DMS 273 (cell line): ENCODE measurements at regions not wholly inside any gene's neighbourhood (a gene's known extent, or its start where the extent isn't known, plus 50 kb on each side); places are given as distances from the start of the nearest gene placed in this dataset.

Experiments used
- DNase-seq: peaks from one replicate; lab custom pipeline; 2025; ENCODE audit not compliant: unreplicated experiment; lab: John Stamatoyannopoulos, UW

DNA sequence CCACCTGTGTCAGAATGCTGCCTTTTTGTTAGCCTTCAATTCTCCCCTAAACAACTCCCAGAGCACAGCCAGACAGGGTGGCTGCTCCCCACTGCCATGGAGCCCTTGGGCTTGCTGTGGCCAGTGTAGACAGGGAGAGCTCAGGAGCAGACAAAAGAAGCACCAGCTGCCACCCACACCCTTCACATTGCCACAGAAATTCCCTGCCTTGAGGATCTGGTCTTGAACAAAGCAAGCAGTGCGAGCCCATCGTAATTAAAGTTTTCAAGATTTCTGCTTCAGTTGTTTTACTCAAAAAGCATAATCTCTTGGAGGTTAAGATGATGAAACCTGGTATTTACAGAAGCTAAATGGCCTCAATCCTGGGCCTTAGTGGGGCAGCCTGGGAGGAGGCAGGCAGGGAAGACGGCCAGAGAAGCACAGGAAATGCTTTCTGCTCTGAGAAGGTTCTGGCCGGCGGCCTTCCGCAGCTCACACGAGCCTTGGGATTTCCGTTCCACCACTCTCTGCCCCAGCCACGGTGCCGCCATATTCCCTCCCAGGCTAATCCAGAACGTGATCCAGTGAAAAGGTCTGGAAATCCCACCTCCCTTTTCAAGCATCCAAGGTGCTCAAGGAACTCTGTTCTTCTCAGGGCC is 535.2 kb downstream of the BCL11B start:
- no peak for DNase-seq

GRCh38 chr14:98741523-98741922 is 530.5 kb downstream of the BCL11B start:
- DNase-seq: no peak

GRCh38 chr14:98742001-98742400 is 530.0 kb downstream of the BCL11B start:
- no peak for DNase-seq

DNA sequence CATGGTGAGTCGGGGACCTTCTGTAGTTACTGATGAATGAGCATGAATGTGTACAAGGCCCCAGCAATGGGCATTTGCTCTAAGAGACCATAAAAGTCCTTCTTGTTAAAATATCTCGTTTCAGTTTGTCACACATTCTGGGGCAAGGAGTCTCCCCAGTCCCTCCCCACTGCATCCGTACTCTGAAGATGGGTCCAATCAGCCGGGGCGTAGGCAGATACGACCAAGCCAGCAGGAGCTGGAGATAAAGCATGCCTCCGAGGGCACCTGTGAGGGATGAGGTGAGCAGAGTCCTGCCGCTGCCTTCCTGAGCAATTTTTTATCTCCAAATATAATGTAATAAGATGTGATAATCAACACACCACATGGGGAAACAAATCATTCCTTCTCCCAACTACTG is 528.5 kb downstream of the BCL11B start:
- no peak for DNase-seq

GRCh38 chr14:98748966-98749365 is 523.0 kb downstream of the BCL11B start:
- no peak for DNase-seq

GRCh38 chr14:98751110-98751509 is 520.9 kb downstream of the BCL11B start:
- DNase-seq: no peak

DNA sequence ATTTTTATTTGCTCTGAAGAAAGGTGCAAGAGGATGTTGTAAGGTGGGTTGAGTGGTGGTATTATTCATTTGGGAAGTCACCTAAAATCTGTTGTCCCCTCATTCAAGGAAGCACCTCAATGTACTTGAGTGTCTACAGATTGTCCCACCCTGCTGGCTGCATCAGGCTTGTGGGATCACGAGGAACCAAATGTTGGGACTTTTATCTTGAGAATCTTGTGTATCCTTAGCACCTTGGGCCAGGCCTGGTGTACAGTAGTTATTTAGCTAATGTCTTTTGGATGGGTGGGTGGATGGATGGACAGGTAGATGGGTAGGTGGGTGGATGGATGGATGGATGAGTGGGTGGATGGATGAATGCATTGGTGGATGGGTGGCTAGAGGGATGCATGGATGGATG is 519.3 kb downstream of the BCL11B start:
- no peak for DNase-seq

DNA sequence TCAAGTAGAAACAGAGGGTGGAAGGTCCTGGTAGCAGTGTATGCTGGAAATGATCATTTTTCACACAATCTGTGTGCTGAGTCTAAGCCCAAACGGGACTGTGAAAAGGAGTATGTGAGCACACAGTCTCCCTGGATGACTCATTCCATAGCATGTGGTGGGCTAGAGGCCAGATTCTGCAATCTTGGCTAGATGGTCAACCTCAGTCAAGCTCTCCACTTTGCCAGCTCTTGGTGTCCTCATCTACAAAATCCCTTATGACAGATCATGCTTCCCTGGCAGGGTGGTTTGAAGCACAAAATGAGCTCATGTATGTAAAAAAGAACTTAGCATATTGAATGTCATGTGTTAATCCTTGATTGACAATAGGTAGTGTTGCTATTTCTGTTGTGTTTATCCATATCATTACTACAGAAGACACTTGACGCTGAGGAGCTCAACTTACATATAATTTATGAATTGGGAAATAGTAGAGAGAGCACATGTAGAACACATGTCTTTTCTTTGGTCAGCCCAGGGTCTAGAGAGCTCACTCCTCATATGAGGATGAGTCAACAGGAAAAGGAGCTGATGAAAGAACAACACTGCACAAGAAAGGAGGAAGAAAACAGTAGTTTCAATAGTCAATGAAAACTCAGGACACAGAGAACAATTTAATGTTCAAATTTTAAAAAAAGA is 517.5 kb downstream of the BCL11B start:
- DNase-seq: no peak

GRCh38 chr14:98756749-98757148 is 515.2 kb downstream of the BCL11B start:
- no peak for DNase-seq

DNA sequence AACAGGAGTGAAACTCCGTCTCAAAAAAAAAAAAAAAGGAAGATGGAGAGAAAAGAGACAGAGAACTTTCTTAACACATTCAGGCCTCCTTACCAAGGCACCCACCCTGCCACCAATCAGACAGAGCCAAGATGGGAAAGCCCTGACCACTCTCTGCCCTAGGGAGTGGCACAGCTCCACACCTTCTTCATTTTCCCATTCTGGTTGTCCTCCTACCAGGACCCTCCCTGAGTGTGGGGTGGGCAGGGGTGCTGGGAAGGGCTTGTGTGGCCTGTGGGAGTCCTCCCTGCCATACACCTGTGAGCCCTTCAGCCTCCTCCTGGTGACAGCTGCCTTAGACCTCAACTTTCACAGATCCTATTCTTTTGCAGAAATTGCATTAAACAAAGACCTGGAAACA is 513.6 kb downstream of the BCL11B start:
- no peak for DNase-seq

GRCh38 chr14:98761993-98762392 is 510.0 kb downstream of the BCL11B start:
- DNase-seq: no peak

DNA sequence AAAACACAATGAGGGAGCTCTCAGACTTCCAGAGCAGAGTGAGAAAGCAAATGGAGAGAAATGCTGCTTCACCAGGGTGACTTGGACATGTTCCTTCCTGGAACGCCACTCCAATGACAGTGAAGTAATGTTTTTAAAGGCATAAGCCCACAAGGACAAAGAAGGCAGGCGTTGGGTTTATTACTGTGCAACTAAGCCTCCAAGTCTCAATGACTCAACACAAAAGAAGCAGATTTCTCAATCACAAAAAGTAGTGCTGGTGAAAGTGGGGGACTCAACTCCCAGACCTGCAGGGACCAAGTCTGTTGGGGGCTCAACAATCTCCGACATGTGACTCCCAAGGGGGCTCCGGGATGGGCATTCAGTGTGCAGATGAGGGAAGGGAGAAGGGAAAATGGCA is 505.2 kb downstream of the BCL11B start:
- DNase-seq: no peak

- DNase-seq: no peak
Observed at GRCh38 chr14:98769326-98769725, 502.7 kb downstream of the BCL11B start.

- DNase-seq: no peak
Observed at GRCh38 chr14:98770151-98770550, 501.8 kb downstream of the BCL11B start.

DNA sequence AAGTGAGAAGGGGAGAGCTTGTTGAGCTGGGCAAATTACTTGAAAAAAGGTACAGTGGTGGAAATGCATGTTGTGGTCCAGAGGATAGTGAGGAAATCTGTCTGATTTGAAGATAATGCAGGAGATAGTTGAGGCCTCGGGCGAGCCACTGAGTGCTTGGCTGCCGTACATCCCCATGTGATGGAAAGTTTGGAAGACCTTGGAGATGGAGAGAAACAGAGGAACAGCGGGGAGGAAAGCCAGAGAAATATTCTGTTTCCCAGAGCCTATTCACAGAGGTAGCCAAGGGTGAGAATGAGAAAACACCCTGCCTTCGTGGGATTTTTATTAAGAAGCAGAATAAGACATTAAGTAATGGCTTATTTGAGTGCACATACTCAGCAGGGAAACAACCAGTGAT is 498.2 kb downstream of the BCL11B start:
- DNase-seq: no peak

GRCh38 chr14:98775892-98776291 is 496.1 kb downstream of the BCL11B start:
- no peak for DNase-seq

GRCh38 chr14:98782062-98782461 is 489.9 kb downstream of the BCL11B start:
- no peak for DNase-seq

GRCh38 chr14:98785578-98785977 is 486.4 kb downstream of the BCL11B start:
- DNase-seq: no peak

- DNase-seq: no peak
Observed at GRCh38 chr14:98786456-98786855, 485.5 kb downstream of the BCL11B start.

- no peak for DNase-seq
Observed at GRCh38 chr14:98791661-98792060, 480.3 kb downstream of the BCL11B start.

DNA sequence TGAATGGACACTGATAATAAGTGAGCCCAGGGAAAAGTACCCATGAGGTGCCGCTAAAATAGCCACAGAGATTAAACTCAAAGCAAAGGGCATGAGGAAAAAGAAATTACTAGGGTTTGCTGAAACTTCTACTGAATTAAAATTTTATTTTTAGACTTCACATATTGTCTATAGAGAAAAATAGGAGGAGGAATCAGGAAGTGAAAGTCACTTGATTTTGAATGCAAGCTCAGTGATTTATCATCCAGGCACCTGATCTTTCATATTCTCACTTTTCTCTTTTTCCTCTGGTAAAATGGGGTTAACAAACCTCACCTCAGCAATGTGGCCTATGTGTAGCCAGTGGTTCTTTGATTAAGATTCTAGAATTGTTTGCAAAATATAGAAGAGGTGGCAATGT is 479.8 kb downstream of the BCL11B start:
- no peak for DNase-seq

- no peak for DNase-seq
Observed at GRCh38 chr14:98798099-98798498, 473.9 kb downstream of the BCL11B start.

DNA sequence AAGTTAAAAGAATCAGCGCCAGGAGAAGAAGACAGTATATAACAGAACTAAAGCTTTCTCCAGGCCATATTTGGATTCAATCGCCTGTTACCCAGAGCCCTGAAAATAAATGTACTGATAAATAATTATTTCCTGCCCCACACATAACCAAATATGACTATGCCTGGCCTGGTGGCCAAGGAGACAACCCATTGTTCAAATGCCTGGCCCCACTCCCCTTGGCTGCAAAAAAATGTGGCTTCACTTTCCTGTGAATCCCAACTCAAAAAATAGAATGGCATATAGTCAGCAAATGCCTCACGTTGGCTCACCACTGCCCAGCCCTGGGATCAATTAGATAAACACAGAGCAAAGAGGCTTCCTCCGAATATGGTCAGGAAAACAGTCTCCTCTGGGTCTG is 472.1 kb downstream of the BCL11B start:
- no peak for DNase-seq
